GM23248 (cell line): ENCODE measurements at regions not wholly inside any gene's neighbourhood (a gene's known extent, or its start where the extent isn't known, plus 50 kb on each side); places are given as distances from the start of the nearest gene placed in this dataset.
A peak's percentile ranks its signal among the peaks of the same experiment; 100 is the strongest.

Source experiments
- DNase-seq: peaks from one replicate; pipeline ENCODE4 v3.0.0-alpha.2; 2015
- H2AFZ ChIP-seq: fragments of 200-600 bp; sonication (generic); 2 replicates; pipeline ENCODE4 v1.6.1; 2016; ENCODE audit warnings: antibody characterized with exemption
- H3F3A ChIP-seq: fragments of 200-600 bp; sonication (generic); 2 replicates; pipeline ENCODE4 v1.6.1; 2016; ENCODE audit warnings: mild to moderate bottlenecking, antibody characterized with exemption, mixed run types; ENCODE audit not compliant: insufficient read depth
- H3K27ac ChIP-seq: fragments of 200-600 bp; sonication (generic); 2 replicates; pipeline ENCODE4 v1.5.1; 2016; ENCODE audit warnings: mild to moderate bottlenecking
- H3K27me3 ChIP-seq: fragments of 200-600 bp; sonication (generic); replicated peaks from 2 replicates; pipeline ENCODE4 v1.6.1; 2016; ENCODE audit warnings: mild to moderate bottlenecking; ENCODE audit not compliant: insufficient read depth
- H3K36me3 ChIP-seq: fragments of 200-600 bp; sonication (generic); 2 replicates; pipeline ENCODE4 v1.6.1; 2016; ENCODE audit warnings: low read depth, mild to moderate bottlenecking
- H3K4me1 ChIP-seq: fragments of 200-600 bp; sonication (generic); 2 replicates; pipeline ENCODE4 v1.6.1; 2016; ENCODE audit warnings: mild to moderate bottlenecking; ENCODE audit not compliant: insufficient read depth
- H3K4me2 ChIP-seq: fragments of 200-600 bp; sonication (generic); one replicate; pipeline ENCODE4 v1.6.1; 2016; ENCODE audit warnings: mild to moderate bottlenecking; ENCODE audit not compliant: unreplicated experiment
- H3K4me3 ChIP-seq: fragments of 200-600 bp; sonication (generic); 2 replicates; pipeline ENCODE4 v1.5.1; 2016; ENCODE audit warnings: mild to moderate bottlenecking
- H3K79me2 ChIP-seq: fragments of 200-600 bp; sonication (generic); 2 replicates; pipeline ENCODE4 v1.6.1; 2016; ENCODE audit warnings: mild to moderate bottlenecking; ENCODE audit not compliant: insufficient read depth
- H3K9ac ChIP-seq: fragments of 200-600 bp; sonication (generic); 2 replicates; pipeline ENCODE4 v1.6.1; 2016; ENCODE audit warnings: mild to moderate bottlenecking
- H3K9me2 ChIP-seq: fragments of 200-600 bp; sonication (generic); 2 replicates; pipeline ENCODE4 v1.6.1; 2016; ENCODE audit warnings: mixed run types, mild to moderate bottlenecking, moderate library complexity; ENCODE audit not compliant: insufficient read depth
- H3K9me3 ChIP-seq: fragments of 200-600 bp; sonication (generic); one replicate; pipeline ENCODE4 v1.6.1; 2017; ENCODE audit warnings: low read depth
- H4K20me1 ChIP-seq: fragments of 200-600 bp; sonication (generic); 2 replicates; pipeline ENCODE4 v1.6.0; 2016; ENCODE audit not compliant: insufficient read depth
- EZH2 ChIP-seq: fragments of 200-600 bp; sonication (generic); IDR thresholded peaks from 2 replicates; pipeline ENCODE4 v1.6.1; 2018; ENCODE audit warnings: antibody characterized with exemption, mild to moderate bottlenecking; ENCODE audit not compliant: insufficient read depth, poor library complexity, severe bottlenecking
- EZH2phosphoT487 ChIP-seq: fragments of 200-600 bp; sonication (generic); IDR thresholded peaks from 2 replicates; pipeline ENCODE4 v1.6.1; 2018; ENCODE audit warnings: antibody characterized with exemption, moderate library complexity, mild to moderate bottlenecking, low read depth; ENCODE audit not compliant: insufficient read depth
- WGBS, 2 experiments: methylation state at CpG; one replicate each; pipeline ENCODE4 v1.1.6; 2015 to 2017; ENCODE audit warnings: low lambda C conversion rate in 2 of 2, low coverage in 1 of 2; ENCODE audit errors: missing lambda C conversion rate in 2 of 2; 5-methylcytosine and 5-hydroxymethylcytosine counted together
- in situ Hi-C: fragments of 300-500 bp; cut with MboI; formaldehyde crosslinking; loops from 2 replicates; pipeline ENCODE4 v1.15.0; 2020

DNA sequence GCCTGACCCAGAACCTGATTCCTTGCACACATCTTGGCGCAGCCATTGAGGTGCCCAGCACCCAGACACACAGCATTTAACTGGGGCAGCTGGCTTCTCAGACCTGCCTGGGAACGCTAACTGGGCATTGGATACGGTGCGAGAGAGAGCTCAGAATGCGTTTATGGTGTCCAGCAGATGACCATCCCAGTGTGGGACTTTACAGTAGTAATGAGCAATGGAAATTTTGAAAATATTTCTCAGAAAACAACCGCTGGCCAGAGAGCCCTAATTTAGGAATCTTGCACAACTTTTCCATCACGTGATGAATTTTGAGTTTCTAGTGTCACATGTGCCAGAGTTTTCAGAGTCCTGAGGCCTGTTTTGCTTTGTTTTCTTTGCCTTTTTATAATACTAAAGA is 78.2 kb upstream of the SEC61G start:
- H3K36me3 ChIP-seq = no peaks in the 10 kb centered on the region
- no peak overlapping the region for H3K9ac ChIP-seq
- DNase-seq = peak; percentile 40
- no peak overlapping the region for H2AFZ ChIP-seq
- H3K4me3 ChIP-seq = no peak overlapping the region
- no peaks in the 10 kb centered on the region for H3K79me2 ChIP-seq
- peaks cover 12% of the 10 kb centered on the region for H3K4me1 ChIP-seq
- H3K27ac ChIP-seq = no peak overlapping the region
- no peaks in the 10 kb centered on the region for H3K9me2 ChIP-seq
- H3K9me3 ChIP-seq = no peaks in the 10 kb centered on the region
- TF ChIP-seq EZH2 = no peak
- TF ChIP-seq EZH2phosphoT487 = no peak
- 0 out of 2 replicates have a peak, but pooled peaks cover 4% of the 10 kb centered on the region for H3F3A ChIP-seq
- in situ Hi-C loops = no loop called here
- WGBS, 2 experiments = 50 to 54% methylated on average over 7 of the region's 7 CpGs
- no peaks in the 10 kb centered on the region for H3K27me3 ChIP-seq
- no peaks in the 10 kb centered on the region for H4K20me1 ChIP-seq
- no peak overlapping the region for H3K4me2 ChIP-seq

DNA sequence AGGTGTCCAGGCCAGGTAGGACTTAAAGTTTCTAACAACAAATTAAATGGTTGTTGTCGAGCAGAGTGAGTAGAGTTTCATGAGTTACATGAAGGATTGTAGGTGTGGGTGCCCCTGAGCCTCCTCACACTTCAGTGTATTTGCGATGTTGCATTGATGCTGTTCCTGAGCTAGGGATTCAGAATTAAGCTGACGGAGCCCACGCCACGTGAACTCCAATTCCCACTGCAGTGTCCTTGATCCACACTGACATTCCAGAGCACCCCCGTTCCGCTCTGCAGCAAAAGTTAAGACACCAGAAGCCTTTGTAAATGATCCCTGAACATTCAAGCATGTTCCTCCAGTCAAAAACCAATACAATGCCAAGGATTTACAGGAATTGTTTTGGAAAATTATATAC is 78.8 kb upstream of the SEC61G start:
- no peaks in the 10 kb centered on the region for H4K20me1 ChIP-seq
- H3K36me3 ChIP-seq = no peaks in the 10 kb centered on the region
- DNase-seq = no peak
- H2AFZ ChIP-seq = no peak overlapping the region
- H3K79me2 ChIP-seq = no peaks in the 10 kb centered on the region
- no peaks in the 10 kb centered on the region for H3K27me3 ChIP-seq
- H3K9ac ChIP-seq = no peak overlapping the region
- in situ Hi-C loops = no loop called here
- WGBS, 2 experiments = 93 to 97% methylated on average over 7 of the region's 7 CpGs
- H3K9me2 ChIP-seq = no peaks in the 10 kb centered on the region
- no peak overlapping the region for H3K4me2 ChIP-seq
- H3K4me3 ChIP-seq = no peak overlapping the region
- 0 out of 2 replicates have a peak, but pooled peaks cover 7% of the 10 kb centered on the region for H3F3A ChIP-seq
- no peak for TF ChIP-seq EZH2phosphoT487
- TF ChIP-seq EZH2 = no peak
- peaks cover 18% of the 10 kb centered on the region for H3K4me1 ChIP-seq
- H3K9me3 ChIP-seq = no peaks in the 10 kb centered on the region
- H3K27ac ChIP-seq = no peak overlapping the region

DNA sequence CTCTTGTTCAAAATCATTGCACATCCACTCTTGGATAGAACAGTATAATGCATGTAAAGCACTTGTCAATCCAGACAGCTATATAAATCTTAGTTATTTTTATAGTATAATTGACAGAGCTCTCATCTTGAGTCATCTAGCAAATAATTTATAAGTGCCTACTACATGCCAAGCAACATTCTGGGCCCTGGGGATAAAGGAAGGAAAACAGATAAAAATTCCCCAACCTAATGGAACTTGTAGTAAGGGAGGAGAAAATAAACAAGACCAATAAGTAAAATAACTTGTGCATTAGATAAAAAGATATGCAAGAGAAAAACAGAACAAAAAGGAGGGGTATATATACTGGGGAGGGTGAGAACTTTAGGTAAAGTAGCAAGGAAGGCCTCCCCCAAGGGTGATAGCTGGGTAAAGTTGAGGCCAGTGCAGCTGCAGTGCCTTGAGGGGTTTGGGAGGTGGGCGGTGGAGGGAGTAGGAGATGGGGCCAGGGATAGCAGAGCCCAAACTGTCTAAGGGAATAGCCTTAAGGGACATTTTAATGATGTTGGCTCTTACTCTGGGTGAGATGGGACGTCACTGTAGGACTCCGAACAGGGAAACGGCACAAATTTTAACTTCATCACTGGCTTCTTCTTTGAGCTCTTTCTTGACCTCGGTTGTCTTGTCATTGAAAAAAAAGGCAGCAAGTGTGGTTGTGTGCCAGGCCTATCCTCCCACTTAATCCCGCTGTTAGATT is 79.3 kb upstream of the SEC61G start:
- H3K27ac ChIP-seq = no peak overlapping the region
- peaks cover 20% of the 10 kb centered on the region for H3K4me1 ChIP-seq
- no peak for DNase-seq
- in situ Hi-C loops = no loop called here
- no peaks in the 10 kb centered on the region for H3K9me2 ChIP-seq
- no peaks in the 10 kb centered on the region for H3K9me3 ChIP-seq
- H3K36me3 ChIP-seq = no peaks in the 10 kb centered on the region
- no peak overlapping the region for H3K4me2 ChIP-seq
- TF ChIP-seq EZH2phosphoT487 (no peak), EZH2 (no peak)
- H3K27me3 ChIP-seq = no peaks in the 10 kb centered on the region
- H2AFZ ChIP-seq = no peak overlapping the region
- H3K9ac ChIP-seq = no peak overlapping the region
- 0 out of 2 replicates have a peak, but pooled peaks cover 7% of the 10 kb centered on the region for H3F3A ChIP-seq
- WGBS, 2 experiments = 80 to 83% methylated on average over 6 of the region's 6 CpGs
- H3K79me2 ChIP-seq = no peaks in the 10 kb centered on the region
- no peak overlapping the region for H3K4me3 ChIP-seq
- no peaks in the 10 kb centered on the region for H4K20me1 ChIP-seq

DNA sequence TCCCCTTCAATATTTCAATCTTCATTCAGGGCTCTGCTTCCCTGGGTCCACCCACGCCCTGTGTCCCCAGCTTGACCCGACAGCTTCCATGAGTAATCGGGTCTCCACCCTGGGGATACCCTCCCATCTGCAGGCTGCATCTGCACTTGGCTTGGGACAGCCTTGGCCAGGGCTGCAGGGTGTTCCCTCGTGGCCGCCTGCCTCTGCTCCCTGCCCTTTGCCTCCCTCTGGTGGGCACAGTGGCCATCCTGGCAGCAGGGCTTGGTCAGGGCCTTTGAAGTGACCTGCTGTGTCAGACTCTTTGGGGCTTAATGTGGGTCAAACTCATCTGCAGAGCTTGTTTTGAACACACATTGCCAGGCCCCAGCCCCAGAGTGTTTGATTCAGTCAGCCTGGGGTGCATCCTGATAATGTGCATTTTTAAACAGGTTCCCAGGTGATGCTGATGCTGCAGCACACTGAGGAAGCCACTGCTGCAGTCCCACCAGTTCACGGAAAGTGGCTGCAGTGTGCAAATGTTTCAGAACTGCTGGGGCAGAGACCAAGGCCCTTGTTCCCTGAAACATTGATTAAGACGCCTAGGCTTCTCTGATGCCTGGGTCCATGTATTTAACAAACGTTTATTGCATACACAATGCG is 80.7 kb upstream of the SEC61G start:
- Histone ChIP-seq H3K27me3 (no peaks in the 10 kb centered on the region), H3K27ac (no peak overlapping the region), H3K4me2 (peak overlapping the region; percentile 43), H3K9me2 (no peaks in the 10 kb centered on the region), H3K4me1 (peaks cover 20% of the 10 kb centered on the region), H4K20me1 (no peaks in the 10 kb centered on the region), H3K4me3 (no peak overlapping the region), H3K36me3 (no peaks in the 10 kb centered on the region), H3F3A (0 out of 2 replicates have a peak, but pooled peaks cover 7% of the 10 kb centered on the region), H3K9me3 (no peaks in the 10 kb centered on the region), H3K9ac (no peak overlapping the region), H3K79me2 (no peaks in the 10 kb centered on the region), H2AFZ (no peak overlapping the region)
- no peak for TF ChIP-seq EZH2
- TF ChIP-seq EZH2phosphoT487 = no peak
- in situ Hi-C loops = no loop called here
- WGBS, 2 experiments = 37 to 43% methylated on average over 9 of the region's 9 CpGs
- DNase-seq = peak; percentile 81
